ENCODE measurements at regions not wholly inside any gene's neighbourhood (a gene's known extent, or its start where the extent isn't known, plus 50 kb on each side); places are given as distances from the start of the nearest gene placed in this dataset.

- intact Hi-C loops (cut with micrococcal nuclease; ENCODE audit: unreplicated experiment) (no loop called here), in situ Hi-C loops (cut with HindIII; ENCODE audit: extremely low pct_ligation_motif_present, low pct_unique_long_range_greater_than_20kb) (no loop called here)
- Histone ChIP-seq H3K9ac (ENCODE audit: insufficient read depth, low read depth, low read length) (no peak overlapping the region), H3K27me3 (ENCODE audit: control insufficient read depth in 1 of 2, insufficient read depth in 2 of 2, low read length in 2 of 2) (no peaks in the 10 kb centered on the region), H2AFZ (ENCODE audit: low read length) (no peak overlapping the region), H3K27ac (ENCODE audit: extremely low read length, insufficient read depth, low read length) (no peak overlapping the region), H3K4me3 (replicated peaks in 1 of 3; ENCODE audit: insufficient read depth in 1 of 3, low read depth in 2 of 3, low read length in 3 of 3) (no peak overlapping the region), H4K20me1 (ENCODE audit: insufficient read depth, low read length) (no peaks in the 10 kb centered on the region), H3K36me3 (replicated peaks in 1 of 2; ENCODE audit: control insufficient read depth in 1 of 2, insufficient read depth in 2 of 2, low read length in 2 of 2) (no peaks in the 10 kb centered on the region), H3K79me2 (ENCODE audit: insufficient read depth, low read length) (no peaks in the 10 kb centered on the region), H3K4me1 (ENCODE audit: insufficient read depth, low read length) (0 out of 2 replicates have a peak, but pooled peaks cover 11% of the 10 kb centered on the region), H3K9me3 (ENCODE audit: low read length) (no peaks in the 10 kb centered on the region), H3K4me2 (ENCODE audit: low read depth, low read length) (no peak overlapping the region)
- ChIA-PET POLR2A (no interaction called here), CTCF (ENCODE audit: low intra/inter-chr PET ratio, low total read pairs) (no interaction called here)
- 82% methylated on average over 2 of the region's 2 CpGs for WGBS (ENCODE audit: low lambda C conversion rate)
- no TSS peak for BruUV-seq (replicated peaks)
- DNase-seq (ENCODE audit: low spot score) (no peak), ATAC-seq (no peak), FAIRE-seq (no peak)
- TF ChIP-seq ZNF225 (CRISPR knock-in tag; IDR thresholded peaks at IDR 0.05) (no peak), MAFF (IDR thresholded peaks at IDR 0.05; ENCODE audit: low read depth, low read length) (peak; percentile 28; the same call in 1 of the 2 replicates), NFKB2 (CRISPR knock-in tag; IDR thresholded peaks at IDR 0.05; ENCODE audit: borderline replicate concordance) (no peak), MAFK (conservative IDR thresholded peaks at IDR 0.05 in 1 of 2, IDR thresholded peaks at IDR 0.05 in 1 of 2; ENCODE audit: low read length in 2 of 2) (peak in 1 of 2 experiments; percentile 52; a peak in 2 of 4 replicates), DNMT1 (CRISPR knock-in tag; IDR thresholded peaks at IDR 0.05) (no peak)
Observed at GRCh38 chrX:45885931-45886330, 659.3 kb downstream of the ZNF674 start.

GRCh38 chrX:45879512-45879911 lies 665.7 kb downstream of the ZNF674 start:
- no peak for ATAC-seq
- TF ChIP-seq, protein P1, sequence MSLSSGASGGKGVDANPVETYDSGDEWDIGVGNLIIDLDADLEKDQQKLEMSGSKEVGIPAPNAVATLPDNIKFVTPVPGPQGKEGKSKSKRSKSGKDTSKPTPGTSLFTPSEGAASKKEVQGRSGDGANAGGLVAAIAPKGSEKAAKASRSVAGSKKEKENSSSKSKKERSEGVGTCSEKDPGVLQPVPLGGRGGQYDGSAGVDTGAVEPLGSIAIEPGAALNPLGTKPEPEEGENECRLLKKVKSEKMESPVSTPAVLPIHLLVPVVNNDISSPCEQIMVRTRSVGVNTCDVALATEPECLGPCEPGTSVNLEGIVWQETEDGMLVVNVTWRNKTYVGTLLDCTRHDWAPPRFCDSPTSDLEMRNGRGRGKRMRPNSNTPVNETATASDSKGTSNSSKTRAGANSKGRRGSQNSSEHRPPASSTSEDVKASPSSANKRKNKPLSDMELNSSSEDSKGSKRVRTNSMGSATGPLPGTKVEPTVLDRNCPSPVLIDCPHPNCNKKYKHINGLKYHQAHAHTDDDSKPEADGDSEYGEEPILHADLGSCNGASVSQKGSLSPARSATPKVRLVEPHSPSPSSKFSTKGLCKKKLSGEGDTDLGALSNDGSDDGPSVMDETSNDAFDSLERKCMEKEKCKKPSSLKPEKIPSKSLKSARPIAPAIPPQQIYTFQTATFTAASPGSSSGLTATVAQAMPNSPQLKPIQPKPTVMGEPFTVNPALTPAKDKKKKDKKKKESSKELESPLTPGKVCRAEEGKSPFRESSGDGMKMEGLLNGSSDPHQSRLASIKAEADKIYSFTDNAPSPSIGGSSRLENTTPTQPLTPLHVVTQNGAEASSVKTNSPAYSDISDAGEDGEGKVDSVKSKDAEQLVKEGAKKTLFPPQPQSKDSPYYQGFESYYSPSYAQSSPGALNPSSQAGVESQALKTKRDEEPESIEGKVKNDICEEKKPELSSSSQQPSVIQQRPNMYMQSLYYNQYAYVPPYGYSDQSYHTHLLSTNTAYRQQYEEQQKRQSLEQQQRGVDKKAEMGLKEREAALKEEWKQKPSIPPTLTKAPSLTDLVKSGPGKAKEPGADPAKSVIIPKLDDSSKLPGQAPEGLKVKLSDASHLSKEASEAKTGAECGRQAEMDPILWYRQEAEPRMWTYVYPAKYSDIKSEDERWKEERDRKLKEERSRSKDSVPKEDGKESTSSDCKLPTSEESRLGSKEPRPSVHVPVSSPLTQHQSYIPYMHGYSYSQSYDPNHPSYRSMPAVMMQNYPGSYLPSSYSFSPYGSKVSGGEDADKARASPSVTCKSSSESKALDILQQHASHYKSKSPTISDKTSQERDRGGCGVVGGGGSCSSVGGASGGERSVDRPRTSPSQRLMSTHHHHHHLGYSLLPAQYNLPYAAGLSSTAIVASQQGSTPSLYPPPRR (CRISPR knock-in tag; IDR thresholded peaks at IDR 0.05; ENCODE audit: borderline replicate concordance): peak; percentile 48; the same call in 1 of the 2 replicates
- TF ChIP-seq NR2F6 (IDR thresholded peaks at IDR 0.05) (0 out of 2 replicates have a peak, but pooled peaks have one; percentile 38), NR2F6 (CRISPR knock-in tag; IDR thresholded peaks at IDR 0.05) (no peak), PPARG (CRISPR knock-in tag; conservative IDR thresholded peaks at IDR 0.05) (0 out of 2 replicates have a peak, but pooled peaks have one; percentile 22), KAT2B (IDR thresholded peaks at IDR 0.05; ENCODE audit: borderline replicate concordance, low read depth, low read length) (peak; percentile 78), ISL2 (CRISPR knock-in tag; IDR thresholded peaks at IDR 0.05) (peak; percentile 68), HNF1B (CRISPR knock-in tag; IDR thresholded peaks at IDR 0.05) (no peak)

More at GRCh38 chrX:45879512-45879911, 665.7 kb downstream of the ZNF674 start:
- ChIA-PET CTCF (ENCODE audit: low intra/inter-chr PET ratio, low total read pairs) (no interaction called here), POLR2A (interaction anchor here (1.5 kb wide), 1 partner anchor 15 kb away, joined by 3 read pairs; no protein-coding TSS in a partner anchor)
- intact Hi-C loops (cut with micrococcal nuclease; ENCODE audit: unreplicated experiment) (no loop called here), in situ Hi-C loops (cut with HindIII; ENCODE audit: extremely low pct_ligation_motif_present, low pct_unique_long_range_greater_than_20kb) (no loop called here)
- Histone ChIP-seq H3K27ac (ENCODE audit: extremely low read length, insufficient read depth, low read length) (no peak overlapping the region), H3K9me3 (ENCODE audit: low read length) (no peaks in the 10 kb centered on the region), H3K9ac (ENCODE audit: insufficient read depth, low read depth, low read length) (no peak overlapping the region), H4K20me1 (ENCODE audit: insufficient read depth, low read length) (no peaks in the 10 kb centered on the region), H3K4me3 (replicated peaks in 1 of 3; ENCODE audit: insufficient read depth in 1 of 3, low read depth in 2 of 3, low read length in 3 of 3) (no peak overlapping the region), H3K4me2 (ENCODE audit: low read depth, low read length) (no peak overlapping the region), H2AFZ (ENCODE audit: low read length) (no peak overlapping the region), H3K4me1 (ENCODE audit: insufficient read depth, low read length) (no peaks in the 10 kb centered on the region; the same call in 1 of the 2 replicates), H3K27me3 (ENCODE audit: control insufficient read depth in 1 of 2, insufficient read depth in 2 of 2, low read length in 2 of 2) (no peaks in the 10 kb centered on the region), H3K79me2 (ENCODE audit: insufficient read depth, low read length) (no peaks in the 10 kb centered on the region), H3K36me3 (replicated peaks in 1 of 2; ENCODE audit: control insufficient read depth in 1 of 2, insufficient read depth in 2 of 2, low read length in 2 of 2) (no peaks in the 10 kb centered on the region)
- no TSS peak for BruUV-seq (replicated peaks)
- 1% methylated on average over 3 of the region's 3 CpGs for WGBS (ENCODE audit: low lambda C conversion rate)
- no peak for FAIRE-seq
- DNase-seq (ENCODE audit: low spot score): peak; percentile 2
